Adipocyte (in vitro differentiated cells): ENCODE measurements at regions not wholly inside any gene's neighbourhood (a gene's known extent, or its start where the extent isn't known, plus 50 kb on each side); places are given as distances from the start of the nearest gene placed in this dataset.
"Not testable (repeated sequence)": the region's sequence is repeated elsewhere in the genome, so short reads cannot be mapped to it uniquely, and the experiment has no call there.

Source experiments
- DNase-seq: peaks from one replicate; pipeline ENCODE4 v3.0.0-alpha.2; 2015; ENCODE audit warnings: low read depth
- H3K27me3 ChIP-seq: replicated peaks from 2 replicates; pipeline ENCODE4 v1.7.0; 2013; ENCODE audit warnings: mild to moderate bottlenecking, low read length, moderate library complexity; ENCODE audit not compliant: control insufficient read depth, insufficient read depth
- H3K36me3 ChIP-seq: 2 replicates; pipeline ENCODE4 v1.7.0; 2013; ENCODE audit warnings: low read length, mild to moderate bottlenecking, moderate library complexity; ENCODE audit not compliant: control insufficient read depth, insufficient read depth, severe bottlenecking
- H3K4me1 ChIP-seq: 2 replicates; pipeline ENCODE4 v1.7.0; 2013; ENCODE audit warnings: mild to moderate bottlenecking, low read length, moderate library complexity; ENCODE audit not compliant: control insufficient read depth, insufficient read depth
- H3K4me3 ChIP-seq: 2 replicates; pipeline ENCODE4 v1.7.0; 2013; ENCODE audit warnings: mild to moderate bottlenecking, low read length, moderate library complexity
- H3K9ac ChIP-seq: 2 replicates; pipeline ENCODE4 v1.7.0; 2013; ENCODE audit warnings: mild to moderate bottlenecking, low read length, moderate library complexity
- H3K9me3 ChIP-seq: 2 replicates; pipeline ENCODE4 v1.7.0; 2013; ENCODE audit warnings: mild to moderate bottlenecking, low read length, moderate library complexity; ENCODE audit not compliant: control insufficient read depth

DNA sequence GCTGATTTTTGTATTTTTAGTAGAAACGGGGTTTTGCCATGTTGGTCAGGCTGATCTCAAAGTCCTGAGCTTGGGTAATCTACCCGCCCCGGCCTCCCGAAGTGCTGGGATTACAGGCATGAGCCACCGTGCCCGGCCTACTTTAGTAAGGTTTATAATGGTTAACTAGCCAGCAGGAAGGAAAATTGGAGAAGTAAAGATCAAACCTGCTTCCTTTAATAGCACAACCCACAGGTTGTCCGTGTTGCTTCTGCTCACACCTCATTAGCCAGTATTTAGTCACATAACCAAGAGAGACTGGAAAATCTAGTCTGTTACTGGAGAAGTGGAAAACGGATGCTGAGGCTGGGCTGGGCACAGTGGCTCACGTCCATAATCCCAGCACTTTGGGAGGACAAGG, 51.9 kb upstream of the TBL1XR1 start:
- Histone ChIP-seq H3K9me3 (no peaks in the 10 kb centered on the region), H3K4me1 (no peaks in the 10 kb centered on the region), H3K4me3 (no peak overlapping the region), H3K36me3 (no peaks in the 10 kb centered on the region), H3K9ac (no peak overlapping the region), H3K27me3 (no peaks in the 10 kb centered on the region)
- DNase-seq, result no peak

DNA sequence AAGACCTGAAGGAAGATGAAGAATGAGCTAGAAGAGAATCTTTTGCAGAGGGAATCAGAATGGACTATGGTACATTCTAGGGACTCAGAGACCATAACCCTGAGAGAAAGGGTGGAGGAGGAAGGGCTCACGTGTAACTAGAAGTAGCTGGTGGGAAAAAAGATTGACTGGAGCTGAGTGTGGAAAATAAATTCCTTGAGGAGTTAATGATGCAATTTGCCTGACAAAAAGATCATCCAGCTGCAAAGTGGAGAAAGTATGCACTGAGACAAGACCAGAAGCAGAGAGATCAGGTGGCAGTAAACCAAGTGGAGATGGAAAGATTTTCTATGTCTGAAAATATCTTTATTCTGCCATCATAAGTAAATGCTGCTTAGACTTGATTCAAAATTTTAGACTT, 52.9 kb upstream of the TBL1XR1 start:
- H3K27me3 ChIP-seq, result no peaks in the 10 kb centered on the region
- no peak overlapping the region for H3K4me3 ChIP-seq
- H3K9me3 ChIP-seq, result no peaks in the 10 kb centered on the region
- H3K9ac ChIP-seq, result no peak overlapping the region
- DNase-seq, result no peak
- no peaks in the 10 kb centered on the region for H3K4me1 ChIP-seq
- H3K36me3 ChIP-seq, result no peaks in the 10 kb centered on the region

DNA sequence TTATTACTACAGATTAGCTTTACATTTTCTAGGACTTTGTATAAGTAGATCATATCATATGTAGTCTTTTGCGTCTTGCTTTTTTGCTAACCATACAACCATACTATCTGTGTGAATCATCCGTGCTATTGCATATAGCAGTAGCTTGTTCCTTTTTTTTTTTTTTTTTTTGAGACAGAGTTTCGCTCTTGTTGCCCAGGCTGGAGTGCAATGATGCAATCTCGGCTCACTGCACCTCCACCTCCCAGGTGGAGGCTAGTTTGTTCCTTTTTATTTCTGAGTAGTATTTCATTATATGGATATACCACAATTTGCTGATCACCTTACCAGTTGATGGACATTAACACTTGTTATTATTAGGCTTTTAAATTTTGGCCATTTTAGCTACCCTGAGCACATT, 54.5 kb upstream of the TBL1XR1 start:
- Histone ChIP-seq H3K9me3 (no peaks in the 10 kb centered on the region), H3K36me3 (no peaks in the 10 kb centered on the region), H3K4me1 (no peaks in the 10 kb centered on the region), H3K4me3 (no peak overlapping the region), H3K27me3 (no peaks in the 10 kb centered on the region), H3K9ac (no peak overlapping the region)
- no peak for DNase-seq

DNA sequence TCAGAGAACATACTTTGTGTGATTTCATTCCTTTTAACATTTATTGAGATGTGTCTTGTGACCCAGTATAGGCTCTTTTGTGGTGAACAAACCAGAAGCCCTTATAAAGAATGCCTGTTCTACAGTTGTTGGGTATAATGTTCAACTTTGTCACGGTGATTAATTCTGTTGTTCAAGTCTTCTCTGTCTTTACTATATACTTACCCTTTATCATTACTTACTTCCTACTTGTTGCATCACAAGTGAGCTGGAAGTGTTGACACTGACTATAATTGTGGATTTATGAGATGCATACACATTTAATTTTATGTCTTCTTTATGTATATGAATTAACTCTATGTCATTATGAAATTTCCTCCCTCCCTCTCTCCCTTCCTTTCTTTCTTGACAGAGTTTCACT, 59.7 kb upstream of the TBL1XR1 start:
- H3K9ac ChIP-seq, result no peak overlapping the region
- H3K9me3 ChIP-seq, result no peaks in the 10 kb centered on the region
- no peak for DNase-seq
- H3K27me3 ChIP-seq, result no peaks in the 10 kb centered on the region
- no peaks in the 10 kb centered on the region for H3K4me1 ChIP-seq
- H3K36me3 ChIP-seq, result no peaks in the 10 kb centered on the region
- no peak overlapping the region for H3K4me3 ChIP-seq

DNA sequence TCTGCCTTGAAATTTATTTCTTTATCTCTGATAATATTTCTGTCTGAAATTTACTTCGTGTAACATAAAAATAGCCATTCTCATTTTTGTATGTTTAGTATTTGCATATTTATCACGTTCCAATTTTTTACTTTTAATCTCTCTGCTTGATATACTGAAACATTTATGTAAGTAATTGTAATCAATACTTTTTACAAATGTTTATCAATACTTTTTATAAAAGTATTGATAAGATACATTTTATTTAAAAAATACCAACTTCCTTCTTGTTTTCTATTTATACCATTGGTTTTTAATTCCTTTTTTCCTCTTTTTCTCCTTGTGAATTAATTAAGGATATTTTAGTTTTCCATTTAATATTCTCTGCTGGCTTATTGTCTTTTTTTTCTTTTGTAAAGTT, 60.3 kb upstream of the TBL1XR1 start:
- Histone ChIP-seq H3K4me1 (no peaks in the 10 kb centered on the region), H3K36me3 (no peaks in the 10 kb centered on the region), H3K27me3 (no peaks in the 10 kb centered on the region), H3K9me3 (no peaks in the 10 kb centered on the region), H3K9ac (no peak overlapping the region), H3K4me3 (no peak overlapping the region)
- DNase-seq, result no peak

DNA sequence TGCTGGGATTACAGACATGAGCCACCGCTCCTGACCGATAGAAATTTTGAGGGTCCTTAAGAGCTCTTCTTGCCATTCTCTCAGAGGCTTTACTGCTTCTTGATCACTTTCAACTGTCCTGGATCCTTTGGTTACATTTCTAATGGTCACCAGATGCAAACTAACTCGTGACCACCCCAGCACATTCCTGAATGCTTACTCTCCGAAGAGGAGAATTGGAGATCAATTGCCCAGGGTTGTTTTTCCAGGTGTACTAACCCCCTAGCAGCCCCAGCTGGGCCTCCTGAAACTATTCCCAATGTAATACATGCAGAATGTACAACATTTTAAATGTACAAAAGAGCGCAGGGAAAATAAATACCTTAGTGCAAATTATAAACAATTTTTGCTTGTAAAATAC, 65.1 kb upstream of the TBL1XR1 start:
- peak; percentile 23 for DNase-seq
- H3K4me1 ChIP-seq, result peaks cover 5% of the 10 kb centered on the region
- no peaks in the 10 kb centered on the region for H3K27me3 ChIP-seq
- no peak overlapping the region for H3K9ac ChIP-seq
- no peaks in the 10 kb centered on the region for H3K9me3 ChIP-seq
- H3K36me3 ChIP-seq, result no peaks in the 10 kb centered on the region
- H3K4me3 ChIP-seq, result no peak overlapping the region

DNA sequence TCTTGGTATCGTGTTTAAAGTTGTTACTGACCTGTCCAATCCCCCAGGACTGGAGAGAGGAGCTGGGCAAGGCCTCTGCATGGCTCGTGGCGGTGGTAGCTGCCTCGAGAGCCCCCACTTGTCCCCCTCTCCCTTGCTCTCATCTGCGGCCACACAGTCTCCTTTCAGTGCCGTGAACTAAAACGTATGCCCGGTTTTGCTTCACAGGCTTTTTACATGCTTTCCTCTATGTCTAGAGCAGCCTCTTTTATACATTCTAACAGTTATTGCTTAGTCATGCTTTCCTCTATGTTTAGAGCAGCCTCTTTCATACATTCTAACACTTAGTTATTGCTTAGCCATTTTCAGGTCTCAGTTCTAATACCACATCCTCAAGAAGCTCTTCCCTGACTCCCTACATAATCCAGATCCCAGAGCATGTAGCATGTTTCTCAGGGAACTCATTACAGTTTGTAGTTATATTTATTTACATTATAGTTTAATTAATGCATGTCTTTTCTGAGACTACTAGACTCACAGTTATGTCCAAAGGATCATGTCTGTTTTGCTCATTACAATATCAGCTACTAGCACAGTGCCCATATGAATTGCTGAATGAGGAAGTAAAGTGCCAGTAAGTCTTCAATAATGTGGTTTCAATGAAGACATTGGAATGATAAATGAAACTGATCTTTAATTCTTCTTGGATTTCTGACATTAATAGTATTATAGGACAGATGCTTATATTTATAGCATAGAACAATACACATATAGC, 66.5 kb upstream of the TBL1XR1 start:
- no peaks in the 10 kb centered on the region for H3K9me3 ChIP-seq
- no peak overlapping the region for H3K9ac ChIP-seq
- H3K4me1 ChIP-seq, result peaks cover 5% of the 10 kb centered on the region
- no peaks in the 10 kb centered on the region for H3K36me3 ChIP-seq
- DNase-seq, result peak; percentile 55
- no peaks in the 10 kb centered on the region for H3K27me3 ChIP-seq
- no peak overlapping the region for H3K4me3 ChIP-seq

DNA sequence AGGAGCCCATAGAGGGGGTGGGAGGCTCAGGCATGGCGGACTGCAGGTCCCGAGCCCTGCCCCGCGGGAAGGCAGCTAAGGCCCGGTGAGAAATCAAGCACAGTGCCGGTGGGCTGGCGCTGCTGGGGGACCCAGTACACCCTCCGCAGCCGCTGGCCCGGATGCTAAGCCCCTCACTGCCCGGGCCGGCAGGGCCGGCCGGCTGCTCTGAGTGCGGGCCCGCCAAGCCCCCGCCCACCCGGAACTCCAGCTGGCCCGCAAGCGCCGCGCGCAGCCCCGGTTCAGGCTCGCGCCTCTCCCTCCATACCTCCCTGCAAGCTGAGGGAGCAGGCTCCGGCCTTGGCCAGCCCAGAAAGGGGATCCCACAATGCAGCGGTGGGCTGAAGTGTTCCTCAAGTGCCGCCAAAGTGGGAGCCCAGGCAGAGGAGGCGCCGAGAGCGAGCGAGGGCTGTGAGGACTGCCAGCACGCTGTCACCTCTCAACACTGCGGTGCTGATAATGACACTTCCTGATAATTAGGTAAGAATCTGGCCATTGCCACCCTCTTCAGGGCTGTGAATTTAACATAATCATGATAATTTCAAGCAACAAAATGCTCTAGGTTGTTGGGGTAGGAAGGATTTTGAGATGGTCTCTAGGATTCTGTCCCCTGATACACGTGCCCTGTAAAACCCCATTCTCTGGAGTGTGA, 74.7 kb upstream of the TBL1XR1 start:
- not testable (repeated sequence) for H3K36me3 ChIP-seq, H3K4me1 ChIP-seq, H3K4me3 ChIP-seq, H3K27me3 ChIP-seq, H3K9me3 ChIP-seq, H3K9ac ChIP-seq, DNase-seq

DNA sequence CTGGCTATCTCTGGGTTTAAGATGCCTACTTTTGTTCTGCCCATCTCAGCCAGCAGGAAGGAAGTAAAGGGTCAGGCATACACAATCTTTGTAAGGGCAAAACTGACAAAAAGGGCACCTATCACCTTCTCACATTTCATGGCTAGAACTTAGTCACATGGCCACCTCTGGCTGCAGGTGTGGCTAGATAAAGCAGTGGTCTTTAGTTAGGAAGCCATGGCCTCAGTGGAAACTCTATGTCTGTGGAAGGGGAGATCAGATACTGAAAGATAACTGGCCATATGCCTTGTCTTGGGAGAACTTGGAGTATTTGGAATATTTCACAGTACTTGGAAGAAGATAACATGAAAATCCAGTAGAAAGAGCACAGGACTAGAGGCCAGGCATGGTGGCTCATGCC, 80.7 kb upstream of the TBL1XR1 start:
- no peak for DNase-seq
- Histone ChIP-seq H3K4me3 (no peak overlapping the region), H3K36me3 (no peaks in the 10 kb centered on the region), H3K9me3 (no peaks in the 10 kb centered on the region), H3K9ac (no peak overlapping the region), H3K27me3 (no peaks in the 10 kb centered on the region), H3K4me1 (no peaks in the 10 kb centered on the region)

DNA sequence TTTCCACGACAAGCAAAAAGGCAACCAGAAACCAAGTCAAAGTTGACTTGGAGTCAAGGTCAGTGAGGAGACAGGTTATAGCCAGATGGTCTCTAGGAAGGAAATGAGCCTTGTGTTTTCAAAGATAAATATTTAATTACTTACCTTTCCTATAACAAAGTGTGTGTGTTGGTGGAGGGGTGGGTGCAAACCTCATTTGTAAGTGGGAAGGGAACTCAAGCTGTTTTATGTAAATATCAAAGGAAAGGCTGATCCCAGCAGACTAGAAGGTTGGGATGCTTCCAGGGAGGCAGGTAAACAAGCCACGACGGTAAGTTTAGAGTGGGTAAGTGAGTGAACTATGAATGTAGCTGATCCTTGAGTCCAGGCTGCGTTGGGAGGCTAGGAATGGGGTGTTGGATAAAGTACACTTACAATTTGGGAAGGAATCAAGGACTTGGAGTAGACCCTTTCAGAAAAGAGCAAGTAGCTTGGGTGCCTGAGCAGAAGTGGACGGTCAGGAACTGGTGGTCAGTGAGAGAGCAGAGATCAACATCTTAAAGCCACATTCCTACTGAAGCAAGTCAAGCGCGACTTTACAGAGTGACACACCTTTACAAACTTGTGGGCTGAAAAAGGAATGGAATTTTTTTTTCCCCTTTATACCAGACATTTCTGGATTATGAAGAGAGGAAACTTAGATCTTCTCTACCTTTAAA, 82.0 kb upstream of the TBL1XR1 start:
- Histone ChIP-seq H3K9me3 (no peaks in the 10 kb centered on the region), H3K27me3 (no peaks in the 10 kb centered on the region), H3K4me1 (peaks cover 4% of the 10 kb centered on the region), H3K9ac (no peak overlapping the region), H3K4me3 (no peak overlapping the region), H3K36me3 (no peaks in the 10 kb centered on the region)
- no peak for DNase-seq

DNA sequence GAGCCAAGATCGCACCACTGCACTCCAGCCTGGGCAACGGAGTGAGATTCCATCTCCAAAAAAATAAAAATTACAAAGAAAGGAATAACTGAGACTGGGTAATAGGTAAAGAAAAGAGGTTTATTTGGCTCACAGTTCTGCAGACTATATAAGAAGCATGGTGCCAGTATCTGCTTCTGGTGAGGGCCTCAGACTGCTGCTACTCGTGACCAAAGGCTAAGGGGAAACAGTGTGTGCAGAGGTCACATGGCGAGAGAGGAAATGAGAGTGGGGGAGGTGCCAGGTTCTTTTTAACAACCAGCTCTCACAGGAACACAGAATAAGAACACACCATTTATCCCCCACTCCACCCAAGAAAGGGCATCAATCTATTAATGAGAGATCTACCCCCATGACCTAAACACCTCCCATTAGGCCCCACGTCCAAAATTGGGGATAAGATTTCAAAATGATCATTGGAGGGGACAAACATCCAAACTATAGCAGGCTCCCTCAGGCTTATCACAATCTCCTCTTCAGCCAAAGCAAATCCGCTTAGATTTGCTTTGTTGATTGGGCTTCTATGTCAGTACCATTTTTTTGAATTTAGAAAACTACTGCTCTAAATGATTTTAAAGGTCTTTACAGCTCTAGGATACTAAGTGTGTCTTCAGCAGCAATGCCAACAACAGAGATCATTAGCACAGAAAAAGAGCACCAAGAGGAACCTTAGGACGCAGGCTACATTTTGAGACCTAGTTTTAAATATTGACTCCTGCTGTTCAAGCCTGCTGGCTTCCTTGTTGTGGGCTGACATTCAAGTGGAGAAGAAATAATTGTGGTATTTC, 84.2 kb upstream of the TBL1XR1 start:
- Histone ChIP-seq H3K9me3 (no peaks in the 10 kb centered on the region), H3K27me3 (no peaks in the 10 kb centered on the region), H3K9ac (no peak overlapping the region), H3K4me3 (no peak overlapping the region), H3K4me1 (peaks cover 9% of the 10 kb centered on the region), H3K36me3 (no peaks in the 10 kb centered on the region)
- DNase-seq, result no peak
